Brain microvascular endothelial cell (primary cell): ENCODE measurements at regions not wholly inside any gene's neighbourhood (a gene's known extent, or its start where the extent isn't known, plus 50 kb on each side); places are given as distances from the start of the nearest gene placed in this dataset.

ENCODE experiments used
- DNase-seq: peaks from one replicate; pipeline ENCODE4 v3.0.0-alpha.2; 2020
- H3K27ac ChIP-seq: fragments of 250-450 bp; sonication (Bioruptor Pico); 2 replicates; pipeline ENCODE4 v1.5.1; 2020; ENCODE audit warnings: mild to moderate bottlenecking, moderate library complexity
- H3K27me3 ChIP-seq: fragments of 250-450 bp; sonication (Bioruptor Pico); replicated peaks from 2 replicates; pipeline ENCODE4 v1.5.1; 2020; ENCODE audit warnings: mild to moderate bottlenecking
- H3K36me3 ChIP-seq: fragments of 250-450 bp; sonication (Bioruptor Pico); replicated peaks from 2 replicates; pipeline ENCODE4 v1.5.1; 2020; ENCODE audit warnings: mild to moderate bottlenecking
- H3K4me3 ChIP-seq: 2 replicates; pipeline ENCODE4 v1.5.1; 2011; ENCODE audit warnings: low read depth, mild to moderate bottlenecking, control low read depth, low read length, moderate library complexity
- in situ Hi-C: cut with HindIII; loops from 2 replicates; pipeline ENCODE4 v1.10.0; 2017; ENCODE audit warnings: low sequenced_read_pairs, low pct_ligation_motif_present
- TF ChIP-seq, protein P1 (sequence below): IDR thresholded peaks from 2 replicates; pipeline ENCODE4 v1.5.1; 2011; ENCODE audit warnings: low read depth, mild to moderate bottlenecking, moderate library complexity, low read length, control low read depth, inconsistent platforms; ENCODE audit errors: missing control alignments

DNA sequence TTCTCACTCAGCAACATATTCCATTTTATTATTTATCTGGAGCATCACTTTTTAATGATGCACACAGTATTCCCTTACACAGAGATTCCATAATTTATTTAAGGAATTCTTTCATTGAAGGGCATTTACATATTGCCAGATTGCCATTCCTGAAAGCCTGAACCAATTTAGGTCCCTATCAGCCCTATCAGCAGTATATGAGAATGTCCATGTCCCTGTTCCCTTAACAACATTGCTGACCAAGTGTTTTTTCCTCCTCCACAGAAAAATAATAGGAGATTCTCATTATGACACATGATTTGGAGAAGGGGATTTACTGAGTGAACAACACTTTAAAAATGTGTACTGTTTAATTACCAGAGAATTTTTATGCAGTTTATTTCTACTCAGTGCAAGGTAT is 90.1 kb upstream of the PHOX2B start:
- TF ChIP-seq, protein P1, sequence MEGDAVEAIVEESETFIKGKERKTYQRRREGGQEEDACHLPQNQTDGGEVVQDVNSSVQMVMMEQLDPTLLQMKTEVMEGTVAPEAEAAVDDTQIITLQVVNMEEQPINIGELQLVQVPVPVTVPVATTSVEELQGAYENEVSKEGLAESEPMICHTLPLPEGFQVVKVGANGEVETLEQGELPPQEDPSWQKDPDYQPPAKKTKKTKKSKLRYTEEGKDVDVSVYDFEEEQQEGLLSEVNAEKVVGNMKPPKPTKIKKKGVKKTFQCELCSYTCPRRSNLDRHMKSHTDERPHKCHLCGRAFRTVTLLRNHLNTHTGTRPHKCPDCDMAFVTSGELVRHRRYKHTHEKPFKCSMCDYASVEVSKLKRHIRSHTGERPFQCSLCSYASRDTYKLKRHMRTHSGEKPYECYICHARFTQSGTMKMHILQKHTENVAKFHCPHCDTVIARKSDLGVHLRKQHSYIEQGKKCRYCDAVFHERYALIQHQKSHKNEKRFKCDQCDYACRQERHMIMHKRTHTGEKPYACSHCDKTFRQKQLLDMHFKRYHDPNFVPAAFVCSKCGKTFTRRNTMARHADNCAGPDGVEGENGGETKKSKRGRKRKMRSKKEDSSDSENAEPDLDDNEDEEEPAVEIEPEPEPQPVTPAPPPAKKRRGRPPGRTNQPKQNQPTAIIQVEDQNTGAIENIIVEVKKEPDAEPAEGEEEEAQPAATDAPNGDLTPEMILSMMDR, result no peak
- no peaks in the 10 kb centered on the region for H3K36me3 ChIP-seq
- in situ Hi-C loops, result no loop called here
- DNase-seq, result no peak
- H3K4me3 ChIP-seq, result no peak overlapping the region
- no peak overlapping the region for H3K27ac ChIP-seq
- H3K27me3 ChIP-seq, result no peaks in the 10 kb centered on the region

DNA sequence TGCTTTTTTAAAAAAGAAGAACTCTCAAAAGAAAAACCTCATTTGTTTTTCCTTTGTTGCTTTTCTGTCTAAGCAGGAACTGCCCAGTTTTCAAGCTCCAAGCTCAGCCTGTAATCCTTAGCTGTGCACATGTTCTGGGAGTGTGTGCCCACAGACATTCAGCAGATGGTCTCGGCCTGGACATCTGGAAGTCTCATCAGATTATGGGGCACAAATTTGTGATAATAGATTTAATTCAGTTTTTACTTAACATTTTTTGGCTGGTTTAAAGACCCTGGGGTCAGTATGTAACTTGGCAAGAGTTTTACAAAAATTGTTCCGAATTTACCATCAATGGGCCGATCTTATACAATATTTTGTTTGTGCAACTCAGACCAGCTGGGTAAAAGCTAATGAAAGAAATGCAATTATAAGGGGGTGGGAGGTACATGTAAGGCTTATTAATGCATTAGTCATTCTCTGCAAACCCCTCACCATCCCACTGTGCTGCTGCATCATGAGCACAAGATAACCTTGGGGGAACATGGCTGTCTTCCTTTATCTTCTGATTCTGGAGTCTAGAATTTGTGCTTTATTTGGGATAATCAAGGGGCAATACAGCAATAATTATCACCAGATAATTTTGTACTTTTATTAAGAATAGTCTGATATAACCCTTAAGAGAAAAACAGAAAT is 86.9 kb upstream of the PHOX2B start:
- no peak overlapping the region for H3K27ac ChIP-seq

DNA sequence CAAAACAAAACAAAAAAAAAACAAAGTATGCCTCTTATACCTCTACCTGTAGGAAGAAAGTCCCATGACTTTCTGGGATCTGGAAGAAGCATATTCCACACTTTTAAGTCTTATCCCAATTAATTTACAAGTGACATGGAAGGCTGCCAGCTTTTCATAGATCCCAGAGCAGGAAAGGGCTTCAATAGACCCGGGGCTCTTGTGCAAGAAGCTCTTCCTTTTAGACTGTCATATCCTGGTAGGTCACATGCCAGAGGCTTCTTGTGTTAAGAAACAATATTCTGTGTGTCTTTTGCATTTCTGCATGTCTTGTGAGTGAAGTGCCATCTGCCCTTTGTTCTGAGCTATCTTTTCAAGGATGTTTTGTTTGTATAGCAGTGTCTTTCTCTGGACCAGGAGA is 84.4 kb upstream of the PHOX2B start:
- TF ChIP-seq, protein P1, result no peak
- DNase-seq, result no peak
- Histone ChIP-seq H3K27me3 (no peaks in the 10 kb centered on the region), H3K36me3 (no peaks in the 10 kb centered on the region), H3K4me3 (no peak overlapping the region), H3K27ac (no peak overlapping the region)
- in situ Hi-C loops, result no loop called here

More for the DNA sequence above, 86.9 kb upstream of the PHOX2B start:
- Histone ChIP-seq H3K4me3 (no peak overlapping the region), H3K27me3 (no peaks in the 10 kb centered on the region), H3K36me3 (no peaks in the 10 kb centered on the region)
- in situ Hi-C loops, result no loop called here
- no peak for DNase-seq
- TF ChIP-seq, protein P1, result no peak

DNA sequence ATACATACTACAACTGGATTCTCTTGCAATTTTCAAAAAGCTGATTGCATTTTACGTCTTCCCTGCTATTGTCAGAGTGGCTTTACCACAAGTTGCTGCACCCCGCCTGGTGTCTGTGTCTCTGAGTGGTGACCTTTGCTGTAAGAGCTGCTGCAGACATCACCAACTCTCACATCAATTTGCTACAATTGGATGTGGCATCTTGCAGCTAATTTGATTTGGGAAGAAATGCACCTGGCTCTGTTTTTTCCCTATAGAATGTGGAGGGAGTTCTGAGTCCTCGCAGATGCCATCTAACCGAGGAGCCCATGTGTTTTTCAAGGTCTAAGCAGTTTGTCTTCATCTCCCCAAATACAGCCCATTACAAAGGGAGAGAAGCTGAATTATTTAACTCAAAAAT is 73.8 kb upstream of the PHOX2B start:
- in situ Hi-C loops, result no loop called here
- TF ChIP-seq, protein P1, result no peak
- Histone ChIP-seq H3K36me3 (no peaks in the 10 kb centered on the region), H3K27me3 (no peaks in the 10 kb centered on the region), H3K27ac (no peak overlapping the region), H3K4me3 (no peak overlapping the region)
- no peak for DNase-seq

DNA sequence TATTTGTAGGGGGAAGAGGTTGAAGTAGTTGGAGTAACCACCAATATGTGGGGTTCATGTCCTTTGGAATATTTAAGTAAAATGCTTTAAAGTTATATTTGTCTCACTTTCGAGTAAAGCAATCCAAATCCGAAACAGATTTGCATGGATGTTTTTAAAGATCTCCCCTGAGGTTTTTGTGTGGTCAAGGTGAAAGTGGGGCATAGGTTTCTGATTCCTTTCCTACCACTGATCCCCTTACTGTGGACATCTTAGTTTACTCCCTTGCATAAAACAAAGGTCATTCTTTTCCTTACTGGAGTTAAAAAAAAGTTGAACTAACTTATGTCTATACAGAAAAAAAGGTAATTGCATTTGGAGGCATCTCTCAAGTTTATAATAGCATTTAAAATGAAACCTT is 71.9 kb upstream of the PHOX2B start:
- in situ Hi-C loops, result no loop called here
- Histone ChIP-seq H3K36me3 (no peaks in the 10 kb centered on the region), H3K4me3 (no peak overlapping the region), H3K27me3 (no peaks in the 10 kb centered on the region), H3K27ac (no peak overlapping the region)
- no peak for DNase-seq
- TF ChIP-seq, protein P1, result no peak

DNA sequence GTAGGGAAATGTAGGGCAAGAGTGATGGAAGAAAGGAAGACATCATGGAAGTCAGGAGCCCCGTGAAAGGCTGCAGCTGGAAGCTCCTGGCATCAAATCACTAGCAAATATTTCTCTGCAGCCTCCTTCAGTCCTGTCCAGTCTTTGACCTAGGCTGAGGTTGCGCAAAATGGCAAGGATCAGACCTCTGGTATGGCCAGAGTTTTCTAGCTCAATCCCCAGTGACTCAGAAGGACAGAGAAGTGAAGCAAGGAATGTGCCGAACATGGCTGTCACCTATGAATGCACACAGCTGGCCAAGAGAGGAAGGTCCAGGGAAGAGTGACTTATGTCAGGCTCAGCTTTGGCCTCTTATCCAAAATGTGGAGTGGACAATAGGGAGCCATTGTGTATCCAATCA is 71.1 kb upstream of the PHOX2B start:
- H3K27me3 ChIP-seq, result no peaks in the 10 kb centered on the region
- H3K36me3 ChIP-seq, result no peaks in the 10 kb centered on the region
- no peak overlapping the region for H3K4me3 ChIP-seq
- no peak overlapping the region for H3K27ac ChIP-seq
- no peak for DNase-seq
- TF ChIP-seq, protein P1, result no peak
- in situ Hi-C loops, result no loop called here
